ENCODE measurements at regions not wholly inside any gene's neighbourhood (a gene's known extent, or its start where the extent isn't known, plus 50 kb on each side); places are given as distances from the start of the nearest gene placed in this dataset.

- no peaks in the 10 kb centered on the region for H3K9me3 ChIP-seq (ENCODE audit: control insufficient read depth, low read length)
- no peaks in the 10 kb centered on the region for H3K9me3 Mint-ChIP-seq
- H3K9ac ChIP-seq (ENCODE audit: extremely low read depth, low read length, poor library complexity, severe bottlenecking) = no peak overlapping the region
- H3K36me3 ChIP-seq (ENCODE audit: control insufficient read depth, insufficient read depth, low read length) = no peaks in the 10 kb centered on the region
- 65 to 68% methylated on average over 4 to 5 of the region's 5 CpGs for WGBS, 2 experiments (ENCODE audit: insufficient coverage in 1 of 2, insufficient read length in 1 of 2)
- H3K27me3 ChIP-seq (ENCODE audit: control insufficient read depth, insufficient read depth, low read length, poor library complexity, severe bottlenecking) = no peaks in the 10 kb centered on the region
- no peaks in the 10 kb centered on the region for H3K36me3 Mint-ChIP-seq (ENCODE audit: low read depth)
- no peak overlapping the region for H3K4me3 ChIP-seq (ENCODE audit: low read length)
- H3K4me1 ChIP-seq (ENCODE audit: control insufficient read depth, insufficient read depth, low read length) = no peaks in the 10 kb centered on the region
- peak; percentile 75 for DNase-seq
- no peak overlapping the region for H3K4me3 Mint-ChIP-seq
- peaks cover 7% of the 10 kb centered on the region for H3K27me3 Mint-ChIP-seq (ENCODE audit: insufficient read depth)
- H3K4me1 Mint-ChIP-seq = peaks cover 3% of the 10 kb centered on the region
- H3K27ac ChIP-seq (ENCODE audit: low read depth, low read length) = no peak overlapping the region
- TF ChIP-seq, protein P1, sequence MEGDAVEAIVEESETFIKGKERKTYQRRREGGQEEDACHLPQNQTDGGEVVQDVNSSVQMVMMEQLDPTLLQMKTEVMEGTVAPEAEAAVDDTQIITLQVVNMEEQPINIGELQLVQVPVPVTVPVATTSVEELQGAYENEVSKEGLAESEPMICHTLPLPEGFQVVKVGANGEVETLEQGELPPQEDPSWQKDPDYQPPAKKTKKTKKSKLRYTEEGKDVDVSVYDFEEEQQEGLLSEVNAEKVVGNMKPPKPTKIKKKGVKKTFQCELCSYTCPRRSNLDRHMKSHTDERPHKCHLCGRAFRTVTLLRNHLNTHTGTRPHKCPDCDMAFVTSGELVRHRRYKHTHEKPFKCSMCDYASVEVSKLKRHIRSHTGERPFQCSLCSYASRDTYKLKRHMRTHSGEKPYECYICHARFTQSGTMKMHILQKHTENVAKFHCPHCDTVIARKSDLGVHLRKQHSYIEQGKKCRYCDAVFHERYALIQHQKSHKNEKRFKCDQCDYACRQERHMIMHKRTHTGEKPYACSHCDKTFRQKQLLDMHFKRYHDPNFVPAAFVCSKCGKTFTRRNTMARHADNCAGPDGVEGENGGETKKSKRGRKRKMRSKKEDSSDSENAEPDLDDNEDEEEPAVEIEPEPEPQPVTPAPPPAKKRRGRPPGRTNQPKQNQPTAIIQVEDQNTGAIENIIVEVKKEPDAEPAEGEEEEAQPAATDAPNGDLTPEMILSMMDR (conservative IDR thresholded peaks at IDR 0.05) = peak; percentile 79
- no peak overlapping the region for H3K27ac Mint-ChIP-seq
Observed at GRCh38 chr19:31110336-31110735, 238.9 kb downstream of the TSHZ3 start.

DNA sequence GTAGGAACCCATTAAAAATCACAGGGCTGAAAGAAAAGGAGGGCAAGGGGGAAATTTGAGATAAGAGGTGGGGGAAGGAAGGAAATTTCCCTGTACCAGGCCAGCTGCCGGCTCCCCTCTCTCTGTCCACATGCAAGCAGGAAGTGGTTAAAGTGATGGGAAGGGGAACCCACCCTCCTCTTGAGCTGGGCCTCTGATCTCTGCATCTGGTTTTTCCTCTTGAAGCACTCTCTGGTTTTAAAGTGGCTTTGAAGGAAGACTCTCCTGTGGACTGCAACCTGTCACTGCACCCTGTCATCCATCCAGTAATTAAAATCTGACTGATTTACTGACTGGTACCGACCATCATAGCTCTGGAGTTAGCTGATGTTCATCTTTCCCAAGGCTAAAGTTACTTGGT is 239.6 kb downstream of the TSHZ3 start:
- Histone ChIP-seq H3K36me3 (ENCODE audit: control insufficient read depth, insufficient read depth, low read length) (no peaks in the 10 kb centered on the region), H3K9ac (ENCODE audit: extremely low read depth, low read length, poor library complexity, severe bottlenecking) (no peak overlapping the region), H3K27me3 (ENCODE audit: control insufficient read depth, insufficient read depth, low read length, poor library complexity, severe bottlenecking) (no peaks in the 10 kb centered on the region), H3K4me1 (ENCODE audit: control insufficient read depth, insufficient read depth, low read length) (no peaks in the 10 kb centered on the region), H3K4me3 (ENCODE audit: low read length) (no peak overlapping the region), H3K27ac (ENCODE audit: low read depth, low read length) (no peak overlapping the region), H3K9me3 (ENCODE audit: control insufficient read depth, low read length) (no peaks in the 10 kb centered on the region)
- H3K27me3 Mint-ChIP-seq (ENCODE audit: insufficient read depth) = peaks cover 7% of the 10 kb centered on the region
- TF ChIP-seq, protein P1 (conservative IDR thresholded peaks at IDR 0.05) = no peak
- no peaks in the 10 kb centered on the region for H3K36me3 Mint-ChIP-seq (ENCODE audit: low read depth)
- no peak for DNase-seq
- no peak overlapping the region for H3K27ac Mint-ChIP-seq
- WGBS, 2 experiments (ENCODE audit: insufficient coverage in 1 of 2, insufficient read length in 1 of 2) = 89 to 100% methylated on average over 1 to 2 of the region's 2 CpGs
- peaks cover 3% of the 10 kb centered on the region for H3K4me1 Mint-ChIP-seq
- no peaks in the 10 kb centered on the region for H3K9me3 Mint-ChIP-seq
- H3K4me3 Mint-ChIP-seq = no peak overlapping the region

GRCh38 chr19:31107096-31107495 is 242.1 kb downstream of the TSHZ3 start:
- Histone ChIP-seq H3K27ac (ENCODE audit: low read depth, low read length) (no peak overlapping the region), H3K9ac (ENCODE audit: extremely low read depth, low read length, poor library complexity, severe bottlenecking) (no peak overlapping the region), H3K9me3 (ENCODE audit: control insufficient read depth, low read length) (no peaks in the 10 kb centered on the region), H3K4me1 (ENCODE audit: control insufficient read depth, insufficient read depth, low read length) (no peaks in the 10 kb centered on the region), H3K27me3 (ENCODE audit: control insufficient read depth, insufficient read depth, low read length, poor library complexity, severe bottlenecking) (no peaks in the 10 kb centered on the region), H3K4me3 (ENCODE audit: low read length) (no peak overlapping the region), H3K36me3 (ENCODE audit: control insufficient read depth, insufficient read depth, low read length) (no peaks in the 10 kb centered on the region)
- H3K4me3 Mint-ChIP-seq = no peak overlapping the region
- H3K27ac Mint-ChIP-seq = no peak overlapping the region
- H3K9me3 Mint-ChIP-seq = no peaks in the 10 kb centered on the region
- H3K27me3 Mint-ChIP-seq (ENCODE audit: insufficient read depth) = peaks cover 2% of the 10 kb centered on the region
- WGBS, 2 experiments (ENCODE audit: insufficient coverage in 1 of 2, insufficient read length in 1 of 2) = 89 to 96% methylated on average over 7 to 8 of the region's 8 CpGs
- H3K4me1 Mint-ChIP-seq = peaks cover 9% of the 10 kb centered on the region
- no peak for DNase-seq
- no peaks in the 10 kb centered on the region for H3K36me3 Mint-ChIP-seq (ENCODE audit: low read depth)
- TF ChIP-seq, protein P1 (conservative IDR thresholded peaks at IDR 0.05) = no peak

All from endodermal cell (in vitro differentiated cells).